Astrocyte of the spinal cord (primary cell): ENCODE measurements at regions not wholly inside any gene's neighbourhood (a gene's known extent, or its start where the extent isn't known, plus 50 kb on each side); places are given as distances from the start of the nearest gene placed in this dataset.

Experiments used
- DNase-seq: peaks from one replicate; pipeline ENCODE4 v3.0.0; 2011; ENCODE audit warnings: low read depth, low spot score
- H3K4me3 ChIP-seq: 2 replicates; pipeline ENCODE4 v1.5.1; 2011; ENCODE audit warnings: low read depth, mild to moderate bottlenecking, low read length, moderate library complexity
- CTCF ChIP-seq: IDR thresholded peaks from 2 replicates; pipeline ENCODE4 v1.5.1; 2012; ENCODE audit warnings: low read depth, mild to moderate bottlenecking, low read length, inconsistent platforms
- in situ Hi-C: cut with HindIII; loops from 2 replicates; pipeline ENCODE4 v1.10.0; 2017; ENCODE audit warnings: low sequenced_read_pairs

- no peak for DNase-seq
- in situ Hi-C loops, result no loop called here
- no peak for TF ChIP-seq CTCF
- H3K4me3 ChIP-seq, result no peak overlapping the region
These were observed 50.3 kb upstream of the DPH6 start for GRCh38 chr15:35596285-35596684.

- in situ Hi-C loops, result no loop called here
- DNase-seq, result no peak
- H3K4me3 ChIP-seq, result no peak overlapping the region
- no peak for TF ChIP-seq CTCF
These were observed 56.9 kb upstream of the DPH6 start for GRCh38 chr15:35602836-35603235.

- in situ Hi-C loops, result no loop called here
- no peak overlapping the region for H3K4me3 ChIP-seq
- peak; percentile 76 for DNase-seq
- TF ChIP-seq CTCF, result no peak
These were observed 57.3 kb upstream of the DPH6 start for GRCh38 chr15:35603301-35603700.

- DNase-seq, result no peak
- in situ Hi-C loops, result no loop called here
- no peak for TF ChIP-seq CTCF
- no peak overlapping the region for H3K4me3 ChIP-seq
These were observed 57.9 kb upstream of the DPH6 start for GRCh38 chr15:35603856-35604255.

- no peak for TF ChIP-seq CTCF
- no peak overlapping the region for H3K4me3 ChIP-seq
- in situ Hi-C loops, result no loop called here
- no peak for DNase-seq
These were observed 59.9 kb upstream of the DPH6 start for GRCh38 chr15:35605764-35606449.

GRCh38 chr15:35606450-35606779 is 60.5 kb upstream of the DPH6 start:
- in situ Hi-C loops, result no loop called here
- no peak overlapping the region for H3K4me3 ChIP-seq
- no peak for TF ChIP-seq CTCF
- DNase-seq, result no peak
